Mesothelial cell of epicardium (in vitro differentiated cells): ENCODE measurements at regions not wholly inside any gene's neighbourhood (a gene's known extent, or its start where the extent isn't known, plus 50 kb on each side); places are given as distances from the start of the nearest gene placed in this dataset.

Experiments
- DNase-seq, 2 experiments: peaks; one replicate each; pipeline ENCODE4 v3.0.0; 2021; ENCODE audit warnings: low spot score in 2 of 2; ENCODE audit not compliant: unreplicated experiment in 2 of 2
- H3K27ac Mint-ChIP-seq: 2 replicates; pipeline ENCODE4 v1.8.0; 2021; ENCODE audit warnings: mixed read lengths
- H3K27me3 Mint-ChIP-seq: 2 replicates; pipeline ENCODE4 v1.8.0; 2021; ENCODE audit warnings: low read depth, mixed read lengths
- H3K36me3 Mint-ChIP-seq: 2 replicates; pipeline ENCODE4 v1.8.0; 2021; ENCODE audit warnings: mixed read lengths
- H3K4me1 Mint-ChIP-seq: 2 replicates; pipeline ENCODE4 v1.8.0; 2021; ENCODE audit warnings: mixed read lengths
- H3K4me3 Mint-ChIP-seq: 2 replicates; pipeline ENCODE4 v1.8.0; 2021; ENCODE audit warnings: mild to moderate bottlenecking, moderate library complexity, mixed read lengths
- H3K9me3 Mint-ChIP-seq: 2 replicates; pipeline ENCODE4 v1.8.0; 2021; ENCODE audit warnings: mixed read lengths
- TF ChIP-seq, protein P1 (sequence below): fragments of 200-600 bp; sonication (generic); IDR thresholded peaks from one replicate; pipeline ENCODE4 v1.5.0; 2021; ENCODE audit warnings: antibody characterized with exemption; ENCODE audit not compliant: unreplicated experiment

DNA sequence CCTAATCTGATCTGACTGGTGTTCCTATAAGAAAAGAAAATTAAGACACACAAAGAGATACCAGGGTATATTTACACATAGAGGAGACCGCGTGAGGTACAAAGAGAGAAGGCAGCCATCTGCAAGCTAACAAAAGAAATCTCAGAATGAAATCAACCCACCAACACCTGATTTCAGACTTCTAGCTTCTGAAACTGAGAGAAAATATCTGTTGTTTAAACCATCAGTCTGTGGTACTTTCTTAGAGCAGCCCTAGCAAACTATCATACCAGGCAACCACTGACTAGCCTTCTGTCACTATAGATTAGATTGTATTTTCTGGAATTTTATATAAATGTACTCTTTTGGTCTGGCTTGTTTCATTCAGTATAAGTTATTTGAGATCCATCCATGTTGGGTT is 779.3 kb upstream of the ACO1 start:
- Mint-ChIP-seq H3K27me3 (no peaks in the 10 kb centered on the region), H3K4me1 (no peaks in the 10 kb centered on the region), H3K36me3 (no peaks in the 10 kb centered on the region), H3K9me3 (no peaks in the 10 kb centered on the region), H3K4me3 (no peak overlapping the region), H3K27ac (no peak overlapping the region)
- DNase-seq, result no peak
- TF ChIP-seq, protein P1, sequence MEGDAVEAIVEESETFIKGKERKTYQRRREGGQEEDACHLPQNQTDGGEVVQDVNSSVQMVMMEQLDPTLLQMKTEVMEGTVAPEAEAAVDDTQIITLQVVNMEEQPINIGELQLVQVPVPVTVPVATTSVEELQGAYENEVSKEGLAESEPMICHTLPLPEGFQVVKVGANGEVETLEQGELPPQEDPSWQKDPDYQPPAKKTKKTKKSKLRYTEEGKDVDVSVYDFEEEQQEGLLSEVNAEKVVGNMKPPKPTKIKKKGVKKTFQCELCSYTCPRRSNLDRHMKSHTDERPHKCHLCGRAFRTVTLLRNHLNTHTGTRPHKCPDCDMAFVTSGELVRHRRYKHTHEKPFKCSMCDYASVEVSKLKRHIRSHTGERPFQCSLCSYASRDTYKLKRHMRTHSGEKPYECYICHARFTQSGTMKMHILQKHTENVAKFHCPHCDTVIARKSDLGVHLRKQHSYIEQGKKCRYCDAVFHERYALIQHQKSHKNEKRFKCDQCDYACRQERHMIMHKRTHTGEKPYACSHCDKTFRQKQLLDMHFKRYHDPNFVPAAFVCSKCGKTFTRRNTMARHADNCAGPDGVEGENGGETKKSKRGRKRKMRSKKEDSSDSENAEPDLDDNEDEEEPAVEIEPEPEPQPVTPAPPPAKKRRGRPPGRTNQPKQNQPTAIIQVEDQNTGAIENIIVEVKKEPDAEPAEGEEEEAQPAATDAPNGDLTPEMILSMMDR, result no peak

DNA sequence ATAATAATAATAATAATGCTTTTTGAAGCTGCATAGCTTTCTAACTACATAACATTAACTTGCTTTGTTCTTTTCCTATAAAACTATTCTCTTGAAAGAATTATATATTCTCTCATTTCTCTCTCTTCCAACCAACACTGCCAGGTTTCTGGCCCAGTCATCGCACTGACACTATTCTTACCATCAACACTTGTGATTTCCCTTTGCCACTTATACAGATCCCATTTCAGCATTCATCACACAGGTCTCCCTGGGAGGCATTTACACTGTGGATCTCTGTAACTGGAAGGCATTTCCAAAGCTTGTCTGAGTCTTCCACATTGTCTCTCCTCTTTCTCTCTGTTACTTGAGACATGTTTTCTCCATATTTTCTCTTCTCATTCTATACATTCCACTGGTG is 777.8 kb upstream of the ACO1 start:
- TF ChIP-seq, protein P1, result no peak
- Mint-ChIP-seq H3K27ac (no peak overlapping the region), H3K36me3 (no peaks in the 10 kb centered on the region), H3K9me3 (no peaks in the 10 kb centered on the region), H3K27me3 (no peaks in the 10 kb centered on the region), H3K4me3 (no peak overlapping the region), H3K4me1 (no peaks in the 10 kb centered on the region)
- DNase-seq, result no peak

DNA sequence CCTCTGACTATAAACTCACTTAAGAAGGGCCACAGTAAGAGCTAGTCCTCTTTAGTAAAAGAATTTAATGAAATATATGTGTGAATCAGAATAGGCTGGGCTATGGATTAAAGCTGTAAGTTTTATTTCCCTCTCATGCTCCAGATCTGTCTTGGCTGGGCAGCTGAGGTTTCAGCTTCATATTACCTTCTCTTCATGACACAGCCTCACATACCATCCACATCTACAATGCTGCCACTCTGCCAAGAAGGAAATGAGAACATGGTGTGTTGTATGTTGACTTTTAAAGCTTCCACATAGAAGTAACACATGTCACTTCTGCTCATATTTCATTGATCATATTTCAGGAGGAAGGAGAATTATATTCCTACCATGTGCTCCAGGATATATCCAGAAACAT is 776.0 kb upstream of the ACO1 start:
- H3K27me3 Mint-ChIP-seq, result peaks cover 2% of the 10 kb centered on the region
- TF ChIP-seq, protein P1, result no peak
- H3K4me1 Mint-ChIP-seq, result no peaks in the 10 kb centered on the region
- H3K27ac Mint-ChIP-seq, result no peak overlapping the region
- H3K9me3 Mint-ChIP-seq, result no peaks in the 10 kb centered on the region
- no peak for DNase-seq
- no peaks in the 10 kb centered on the region for H3K36me3 Mint-ChIP-seq
- no peak overlapping the region for H3K4me3 Mint-ChIP-seq

DNA sequence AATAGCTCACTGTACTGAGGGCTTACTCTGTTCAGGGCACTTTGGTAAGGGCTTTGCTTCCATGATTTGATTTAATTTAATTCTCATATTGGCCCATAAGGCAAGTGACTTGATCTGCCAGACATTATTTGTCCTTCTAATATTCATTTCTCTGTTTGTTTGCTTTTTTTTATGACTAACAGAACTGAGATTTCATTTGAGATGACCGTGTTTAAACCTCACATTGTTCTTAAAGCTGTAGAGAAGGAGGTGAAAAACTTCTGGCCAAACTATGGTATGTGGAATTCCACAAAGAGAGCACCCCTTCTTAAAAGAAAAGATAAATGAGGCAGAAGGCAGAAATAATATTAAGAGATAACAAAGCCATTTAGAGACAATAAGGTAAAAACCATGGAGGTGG is 775.6 kb upstream of the ACO1 start:
- H3K27ac Mint-ChIP-seq, result no peak overlapping the region

DNA sequence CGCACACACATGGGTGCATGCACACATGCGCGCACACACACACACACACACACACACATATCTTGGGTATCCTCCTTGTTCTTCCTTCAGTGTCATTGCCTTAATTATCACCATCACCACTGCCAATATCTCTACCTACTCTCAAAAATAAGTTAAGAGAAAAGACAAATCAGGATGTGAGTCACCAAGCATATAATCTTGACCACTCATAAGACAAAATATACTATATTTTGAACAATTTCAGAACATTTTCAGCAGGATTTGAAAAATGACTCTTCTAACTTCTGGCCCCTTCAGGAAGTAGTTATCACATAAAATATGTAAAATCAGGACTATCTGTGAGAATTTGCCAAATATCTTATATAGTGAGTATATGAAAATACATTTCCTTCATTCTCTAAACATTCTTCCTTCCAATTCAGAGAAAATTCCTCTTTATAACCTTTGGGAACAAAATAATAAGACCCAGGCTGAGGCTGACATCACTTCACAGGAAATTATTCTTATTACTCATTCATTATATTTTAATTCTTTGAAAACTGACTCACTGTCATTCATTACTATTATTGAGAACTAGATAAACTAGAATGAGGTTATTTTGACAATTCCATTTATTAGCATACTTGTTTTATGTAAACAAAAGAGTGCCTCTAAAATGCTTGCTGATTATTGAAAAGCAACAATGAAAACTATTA is 772.0 kb upstream of the ACO1 start:
- DNase-seq, result no peak
- Mint-ChIP-seq H3K4me3 (no peak overlapping the region), H3K27ac (no peak overlapping the region), H3K4me1 (no peaks in the 10 kb centered on the region), H3K36me3 (no peaks in the 10 kb centered on the region), H3K9me3 (no peaks in the 10 kb centered on the region), H3K27me3 (peaks cover 5% of the 10 kb centered on the region)
- TF ChIP-seq, protein P1, result no peak

More for the DNA sequence above, 775.6 kb upstream of the ACO1 start:
- Mint-ChIP-seq H3K36me3 (no peaks in the 10 kb centered on the region), H3K27me3 (peaks cover 2% of the 10 kb centered on the region), H3K4me1 (no peaks in the 10 kb centered on the region), H3K4me3 (no peak overlapping the region), H3K9me3 (no peaks in the 10 kb centered on the region)
- DNase-seq, result no peak
- TF ChIP-seq, protein P1, result no peak

DNA sequence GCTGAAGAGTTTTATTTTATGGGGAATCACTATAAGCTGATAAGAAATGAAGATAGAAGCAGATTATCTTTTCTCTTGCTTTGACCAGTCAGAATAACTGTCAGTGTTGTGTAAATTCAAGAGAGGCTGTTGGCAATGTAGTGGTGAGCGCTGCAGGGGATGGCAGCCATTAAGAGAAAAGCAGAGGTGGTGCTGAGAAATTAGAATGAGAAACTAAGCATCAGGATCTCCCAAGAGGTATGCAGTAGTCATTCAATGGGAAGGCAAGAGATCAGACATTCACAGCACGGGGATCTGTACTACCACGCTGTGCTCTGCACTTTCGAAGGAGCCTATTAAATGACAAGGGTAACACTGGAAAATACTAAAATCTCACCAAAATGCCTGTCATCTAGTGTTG is 768.5 kb upstream of the ACO1 start:
- Mint-ChIP-seq H3K27me3 (peaks cover 5% of the 10 kb centered on the region), H3K36me3 (no peaks in the 10 kb centered on the region), H3K27ac (no peak overlapping the region), H3K4me1 (no peaks in the 10 kb centered on the region), H3K9me3 (no peaks in the 10 kb centered on the region), H3K4me3 (no peak overlapping the region)
- TF ChIP-seq, protein P1, result no peak
- no peak for DNase-seq
